ENCODE measurements at regions not wholly inside any gene's neighbourhood (a gene's known extent, or its start where the extent isn't known, plus 50 kb on each side); places are given as distances from the start of the nearest gene placed in this dataset.

DNA sequence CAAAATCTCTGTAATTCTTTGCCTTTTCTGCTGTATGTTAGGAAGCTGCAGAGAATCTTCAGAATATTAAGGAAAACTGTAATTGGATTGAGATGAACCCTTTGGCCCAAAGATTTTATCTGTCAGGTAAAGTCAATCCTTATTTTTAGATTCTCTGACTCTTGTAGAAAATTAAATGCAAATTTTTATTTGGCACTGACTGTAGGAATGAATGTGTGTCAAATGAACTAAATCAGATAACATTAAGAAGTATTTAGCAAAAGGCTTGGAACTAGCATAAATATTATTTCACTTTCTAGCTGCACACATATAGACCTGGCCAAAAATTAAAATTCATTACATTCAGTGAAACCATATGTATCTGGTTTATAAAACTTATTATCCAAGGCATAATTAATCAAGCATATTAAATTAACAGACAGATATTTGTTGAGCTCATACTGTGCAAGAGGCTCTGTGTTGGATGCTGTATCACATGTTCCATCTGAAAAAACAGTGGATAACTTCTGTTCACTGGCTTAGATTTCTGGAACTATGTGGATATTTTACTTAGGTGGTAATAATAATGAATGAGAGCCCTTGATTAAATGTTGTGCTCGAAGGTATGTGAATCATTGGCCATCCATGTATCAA lies 124.8 kb downstream of the HDGFL1 start:
- no peaks in the 10 kb centered on the region for H3K4me1 Mint-ChIP-seq (ENCODE audit: low read depth)
- H3K36me3 Mint-ChIP-seq (ENCODE audit: low read depth) = no peaks in the 10 kb centered on the region
- H3K9me3 Mint-ChIP-seq = no peaks in the 10 kb centered on the region
- H3K27me3 Mint-ChIP-seq (ENCODE audit: low read depth) = no peaks in the 10 kb centered on the region
- no peak overlapping the region for H3K27ac Mint-ChIP-seq
- DNase-seq (ENCODE audit: low spot score) = no peak
- H3K4me3 Mint-ChIP-seq = no peak overlapping the region

- Mint-ChIP-seq H3K9me3 (no peaks in the 10 kb centered on the region), H3K27me3 (ENCODE audit: low read depth) (no peaks in the 10 kb centered on the region), H3K27ac (no peak overlapping the region), H3K36me3 (ENCODE audit: low read depth) (no peaks in the 10 kb centered on the region), H3K4me3 (no peak overlapping the region), H3K4me1 (ENCODE audit: low read depth) (no peaks in the 10 kb centered on the region)
- DNase-seq (ENCODE audit: low spot score) = no peak
These were observed 127.1 kb downstream of the HDGFL1 start for GRCh38 chr6:22696481-22696880.

GRCh38 chr6:22697306-22697705 lies 127.9 kb downstream of the HDGFL1 start:
- Mint-ChIP-seq H3K27me3 (ENCODE audit: low read depth) (no peaks in the 10 kb centered on the region), H3K4me1 (ENCODE audit: low read depth) (no peaks in the 10 kb centered on the region)
- DNase-seq (ENCODE audit: low spot score) = no peak

DNA sequence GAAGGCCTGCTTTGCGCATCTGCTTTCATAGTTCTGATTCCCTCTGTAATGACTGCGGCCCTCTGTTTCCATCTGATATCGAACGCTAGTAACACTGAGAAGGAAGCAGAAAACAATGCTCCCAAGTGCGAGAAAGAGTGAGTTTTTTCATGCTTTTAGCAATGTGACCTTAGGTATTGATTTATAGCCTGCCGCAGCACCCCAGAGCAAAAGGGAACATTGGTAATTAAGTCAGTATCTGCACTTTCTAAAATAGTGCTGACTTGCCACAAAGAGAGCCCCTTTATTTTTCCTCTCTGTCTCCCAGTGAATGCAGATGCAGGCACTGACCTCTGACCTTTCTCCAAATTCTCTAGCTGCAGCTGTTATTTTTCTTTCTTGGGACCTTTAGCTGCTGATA lies 129.8 kb downstream of the HDGFL1 start:
- no peaks in the 10 kb centered on the region for H3K36me3 Mint-ChIP-seq (ENCODE audit: low read depth)
- H3K27me3 Mint-ChIP-seq (ENCODE audit: low read depth) = no peaks in the 10 kb centered on the region
- no peak for DNase-seq (ENCODE audit: low spot score)
- no peak overlapping the region for H3K4me3 Mint-ChIP-seq
- no peak overlapping the region for H3K27ac Mint-ChIP-seq
- H3K4me1 Mint-ChIP-seq (ENCODE audit: low read depth) = no peaks in the 10 kb centered on the region
- H3K9me3 Mint-ChIP-seq = no peaks in the 10 kb centered on the region

More at GRCh38 chr6:22697306-22697705, 127.9 kb downstream of the HDGFL1 start:
- no peak overlapping the region for H3K4me3 Mint-ChIP-seq
- no peak overlapping the region for H3K27ac Mint-ChIP-seq
- H3K9me3 Mint-ChIP-seq = no peaks in the 10 kb centered on the region
- no peaks in the 10 kb centered on the region for H3K36me3 Mint-ChIP-seq (ENCODE audit: low read depth)

- no peak overlapping the region for H3K4me3 Mint-ChIP-seq
- H3K27ac Mint-ChIP-seq = no peak overlapping the region
- H3K36me3 Mint-ChIP-seq (ENCODE audit: low read depth) = no peaks in the 10 kb centered on the region
- no peaks in the 10 kb centered on the region for H3K27me3 Mint-ChIP-seq (ENCODE audit: low read depth)
- H3K4me1 Mint-ChIP-seq (ENCODE audit: low read depth) = no peaks in the 10 kb centered on the region
- DNase-seq (ENCODE audit: low spot score) = no peak
- no peaks in the 10 kb centered on the region for H3K9me3 Mint-ChIP-seq
These were observed 137.3 kb downstream of the HDGFL1 start for GRCh38 chr6:22706651-22707050.

- no peaks in the 10 kb centered on the region for H3K4me1 Mint-ChIP-seq (ENCODE audit: low read depth)
- H3K36me3 Mint-ChIP-seq (ENCODE audit: low read depth) = no peaks in the 10 kb centered on the region
- no peak overlapping the region for H3K4me3 Mint-ChIP-seq
- H3K9me3 Mint-ChIP-seq = no peaks in the 10 kb centered on the region
- no peaks in the 10 kb centered on the region for H3K27me3 Mint-ChIP-seq (ENCODE audit: low read depth)
- H3K27ac Mint-ChIP-seq = no peak overlapping the region
- no peak for DNase-seq (ENCODE audit: low spot score)
These were observed 139.1 kb downstream of the HDGFL1 start for GRCh38 chr6:22708469-22708868.

DNA sequence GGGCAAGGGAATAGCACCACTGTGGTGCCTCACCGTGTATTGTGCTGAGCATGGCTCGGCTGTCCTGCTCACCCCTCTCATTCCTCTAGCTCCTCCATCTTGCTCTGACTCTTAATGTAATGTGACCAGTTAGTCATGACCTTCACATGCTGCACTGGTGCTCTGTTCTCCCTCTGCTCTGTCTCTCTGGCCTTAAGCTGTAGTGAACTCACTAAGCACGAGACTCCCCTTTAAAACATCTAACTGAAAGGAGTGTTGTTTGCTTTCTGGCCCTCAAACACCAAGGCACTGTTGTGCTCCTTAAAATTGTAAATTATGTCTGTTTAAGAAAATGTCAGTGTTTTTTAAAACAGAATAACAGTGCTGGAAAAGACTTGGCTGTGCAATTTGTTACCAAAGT lies 140.4 kb downstream of the HDGFL1 start:
- Mint-ChIP-seq H3K4me1 (ENCODE audit: low read depth) (no peaks in the 10 kb centered on the region), H3K9me3 (no peaks in the 10 kb centered on the region), H3K27ac (no peak overlapping the region), H3K4me3 (no peak overlapping the region), H3K27me3 (ENCODE audit: low read depth) (no peaks in the 10 kb centered on the region), H3K36me3 (ENCODE audit: low read depth) (no peaks in the 10 kb centered on the region)
- no peak for DNase-seq (ENCODE audit: low spot score)

DNA sequence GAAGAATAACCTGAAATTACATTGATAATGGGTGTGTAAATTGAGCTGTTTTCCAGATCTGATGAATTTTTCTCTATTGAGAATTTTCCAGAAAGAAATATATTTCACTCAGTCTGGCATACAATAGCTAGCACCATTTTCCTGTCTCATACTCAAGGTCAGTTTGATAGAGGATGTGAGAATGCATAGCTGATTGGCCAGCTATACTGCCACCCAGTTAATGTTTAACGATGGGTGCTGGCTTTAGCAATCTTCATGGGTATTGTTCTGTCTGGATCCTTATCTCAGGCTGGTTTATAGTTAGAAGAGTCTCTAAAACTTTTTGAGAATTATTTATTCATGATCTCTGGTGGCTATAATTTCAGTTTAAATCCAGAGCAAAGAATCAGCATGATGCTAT lies 147.4 kb downstream of the HDGFL1 start:
- no peaks in the 10 kb centered on the region for H3K9me3 Mint-ChIP-seq
- no peak overlapping the region for H3K4me3 Mint-ChIP-seq
- no peak overlapping the region for H3K27ac Mint-ChIP-seq
- DNase-seq (ENCODE audit: low spot score) = no peak
- no peaks in the 10 kb centered on the region for H3K4me1 Mint-ChIP-seq (ENCODE audit: low read depth)
- H3K36me3 Mint-ChIP-seq (ENCODE audit: low read depth) = no peaks in the 10 kb centered on the region
- no peaks in the 10 kb centered on the region for H3K27me3 Mint-ChIP-seq (ENCODE audit: low read depth)

DNA sequence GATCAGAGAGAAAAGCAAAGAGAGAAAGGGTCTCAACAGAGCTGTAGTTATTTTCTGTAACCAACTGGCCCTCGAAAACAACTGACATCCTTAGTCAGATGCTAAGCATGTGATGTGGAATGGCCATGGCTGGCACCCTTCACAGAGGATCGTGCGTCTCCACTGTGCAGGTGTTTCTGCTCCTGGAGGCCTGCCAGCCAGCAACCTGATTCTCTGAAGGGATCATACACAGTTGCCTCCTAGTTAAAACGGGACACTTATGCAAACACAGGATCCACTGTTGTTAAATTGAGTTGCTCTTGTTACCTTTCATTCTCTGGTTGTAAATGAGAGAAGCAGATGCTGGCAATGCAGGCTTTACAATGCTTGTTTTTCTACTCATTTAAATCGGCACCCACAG lies 148.5 kb downstream of the HDGFL1 start:
- Mint-ChIP-seq H3K9me3 (no peaks in the 10 kb centered on the region), H3K27ac (no peak overlapping the region), H3K4me3 (no peak overlapping the region)

GRCh38 chr6:22722913-22723312 lies 153.5 kb downstream of the HDGFL1 start:
- DNase-seq (ENCODE audit: low spot score) = no peak
- Mint-ChIP-seq H3K27me3 (ENCODE audit: low read depth) (no peaks in the 10 kb centered on the region), H3K4me3 (no peak overlapping the region), H3K4me1 (ENCODE audit: low read depth) (no peaks in the 10 kb centered on the region), H3K36me3 (ENCODE audit: low read depth) (no peaks in the 10 kb centered on the region), H3K27ac (no peak overlapping the region), H3K9me3 (peaks cover 8% of the 10 kb centered on the region)

More for the DNA sequence above, 148.5 kb downstream of the HDGFL1 start:
- H3K27me3 Mint-ChIP-seq (ENCODE audit: low read depth) = no peaks in the 10 kb centered on the region
- H3K4me1 Mint-ChIP-seq (ENCODE audit: low read depth) = no peaks in the 10 kb centered on the region
- H3K36me3 Mint-ChIP-seq (ENCODE audit: low read depth) = no peaks in the 10 kb centered on the region
- DNase-seq (ENCODE audit: low spot score) = no peak

DNA sequence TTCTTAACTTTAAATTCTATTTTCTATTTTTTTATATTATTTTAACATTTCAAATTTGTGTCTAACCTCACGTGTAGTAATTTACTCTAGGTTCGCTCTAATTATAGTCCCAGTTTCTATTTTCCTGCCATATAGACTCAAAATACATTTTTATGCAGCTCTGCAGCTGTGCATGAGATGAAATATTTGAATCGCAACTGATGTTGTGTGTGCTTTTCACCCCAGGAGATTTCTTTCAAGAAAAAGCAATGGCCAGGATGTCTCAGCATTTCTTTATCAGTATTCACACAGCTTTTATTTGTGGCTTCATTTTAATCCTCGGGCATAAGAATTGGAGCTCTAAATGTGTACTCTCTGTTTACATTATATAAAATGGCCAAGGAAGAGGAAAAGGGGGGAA lies 157.6 kb downstream of the HDGFL1 start:
- no peaks in the 10 kb centered on the region for H3K27me3 Mint-ChIP-seq (ENCODE audit: low read depth)
- no peak overlapping the region for H3K4me3 Mint-ChIP-seq
- no peaks in the 10 kb centered on the region for H3K36me3 Mint-ChIP-seq (ENCODE audit: low read depth)
- no peaks in the 10 kb centered on the region for H3K4me1 Mint-ChIP-seq (ENCODE audit: low read depth)
- H3K27ac Mint-ChIP-seq = no peak overlapping the region
- peaks cover 8% of the 10 kb centered on the region for H3K9me3 Mint-ChIP-seq
- DNase-seq (ENCODE audit: low spot score) = no peak

- no peak overlapping the region for H3K4me3 Mint-ChIP-seq
- no peaks in the 10 kb centered on the region for H3K36me3 Mint-ChIP-seq (ENCODE audit: low read depth)
- no peaks in the 10 kb centered on the region for H3K27me3 Mint-ChIP-seq (ENCODE audit: low read depth)
- DNase-seq (ENCODE audit: low spot score) = no peak
- no peaks in the 10 kb centered on the region for H3K4me1 Mint-ChIP-seq (ENCODE audit: low read depth)
- H3K27ac Mint-ChIP-seq = no peak overlapping the region
- H3K9me3 Mint-ChIP-seq = peaks cover 8% of the 10 kb centered on the region
These were observed 158.3 kb downstream of the HDGFL1 start for GRCh38 chr6:22727710-22728109.

DNA sequence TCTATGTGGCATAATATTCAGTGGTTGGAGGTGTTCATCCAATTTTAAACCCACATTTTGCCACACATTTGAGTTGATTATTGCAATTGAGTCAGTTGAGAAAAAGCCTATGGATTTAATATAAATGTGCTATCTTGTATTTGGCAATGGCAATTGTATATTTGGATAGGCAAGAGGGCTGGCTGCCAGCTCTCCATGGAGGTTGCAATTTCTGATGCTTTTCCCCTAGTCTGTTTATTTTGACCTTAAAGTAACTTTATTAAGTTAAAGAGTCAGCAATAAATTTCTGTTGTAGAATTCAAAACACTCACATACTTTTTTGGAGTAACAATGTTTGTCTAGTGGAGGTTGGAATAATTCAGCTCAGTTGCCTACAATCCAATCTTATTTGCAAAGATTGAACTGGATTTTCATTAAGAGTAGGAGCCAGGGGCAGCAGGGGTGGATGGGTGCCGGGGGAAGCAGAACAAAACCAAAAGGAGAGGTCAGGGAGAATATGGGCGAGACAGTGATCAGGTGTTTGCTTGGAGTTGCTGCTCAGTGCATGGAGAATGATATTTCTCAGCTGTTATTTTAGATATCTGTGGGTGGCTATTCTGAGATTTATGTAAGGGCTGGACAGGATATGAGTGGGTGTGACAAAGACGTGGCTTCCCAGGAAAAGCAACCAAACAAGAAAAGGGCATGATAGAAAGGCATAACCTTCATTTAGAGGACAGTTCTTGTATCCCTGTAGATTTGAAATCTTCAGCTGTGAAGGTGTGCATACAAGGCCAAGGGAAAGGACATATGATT lies 163.0 kb downstream of the HDGFL1 start:
- Mint-ChIP-seq H3K27ac (no peak overlapping the region), H3K36me3 (ENCODE audit: low read depth) (no peaks in the 10 kb centered on the region), H3K4me3 (no peak overlapping the region), H3K27me3 (ENCODE audit: low read depth) (no peaks in the 10 kb centered on the region), H3K4me1 (ENCODE audit: low read depth) (no peaks in the 10 kb centered on the region), H3K9me3 (no peaks in the 10 kb centered on the region)
- DNase-seq (ENCODE audit: low spot score) = no peak

DNA sequence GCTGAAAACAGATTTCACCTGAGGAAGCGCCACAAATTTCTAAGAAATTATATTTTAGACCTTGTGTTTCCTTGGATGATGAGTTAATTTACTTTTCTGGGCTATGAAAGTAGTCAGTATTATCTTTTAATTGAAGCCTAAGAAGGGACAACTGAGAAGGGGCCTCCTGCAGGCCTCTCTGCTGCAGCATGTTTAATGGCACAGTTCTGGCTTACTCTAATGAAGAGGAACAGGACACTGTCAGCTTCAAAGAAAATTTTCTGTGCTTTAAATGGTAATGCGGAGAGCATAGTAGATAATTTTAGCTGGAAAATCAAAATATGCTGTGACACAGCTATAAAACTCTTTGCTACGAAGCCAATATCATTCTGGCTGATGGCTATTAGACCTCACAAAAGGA lies 167.4 kb downstream of the HDGFL1 start:
- no peaks in the 10 kb centered on the region for H3K4me1 Mint-ChIP-seq (ENCODE audit: low read depth)
- H3K9me3 Mint-ChIP-seq = peaks cover 3% of the 10 kb centered on the region
- no peaks in the 10 kb centered on the region for H3K27me3 Mint-ChIP-seq (ENCODE audit: low read depth)
- H3K4me3 Mint-ChIP-seq = no peak overlapping the region
- H3K27ac Mint-ChIP-seq = no peak overlapping the region
- DNase-seq (ENCODE audit: low spot score) = no peak
- H3K36me3 Mint-ChIP-seq (ENCODE audit: low read depth) = no peaks in the 10 kb centered on the region

DNA sequence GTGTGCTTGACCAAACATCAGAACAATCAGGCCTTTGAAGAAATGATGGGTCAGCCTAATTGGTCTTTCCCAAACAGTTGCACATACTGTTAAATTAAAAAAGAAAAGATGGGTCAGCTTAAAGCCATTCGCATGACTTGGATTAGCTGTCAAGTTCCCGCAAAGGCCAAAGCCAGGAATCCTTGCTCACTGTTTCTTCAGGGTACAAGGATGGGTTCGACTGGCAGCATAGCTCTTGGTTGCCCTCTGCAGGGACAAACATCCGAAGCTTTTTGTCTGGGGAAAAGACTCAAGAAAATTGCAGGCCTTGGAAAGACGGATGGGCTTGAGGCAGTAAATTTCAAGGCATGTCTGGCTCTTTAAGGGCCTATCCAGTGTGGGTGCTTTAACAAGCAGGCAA lies 168.0 kb downstream of the HDGFL1 start:
- H3K9me3 Mint-ChIP-seq = peaks cover 3% of the 10 kb centered on the region
- H3K27ac Mint-ChIP-seq = no peak overlapping the region
- H3K36me3 Mint-ChIP-seq (ENCODE audit: low read depth) = no peaks in the 10 kb centered on the region
- H3K27me3 Mint-ChIP-seq (ENCODE audit: low read depth) = no peaks in the 10 kb centered on the region
- H3K4me3 Mint-ChIP-seq = no peak overlapping the region
- no peak for DNase-seq (ENCODE audit: low spot score)
- H3K4me1 Mint-ChIP-seq (ENCODE audit: low read depth) = no peaks in the 10 kb centered on the region

Measured in T-helper 2 cell treated with Interferon-gamma antibody and Interleukin-4, amounts not matched to agents 5 μg/mL and 100 μg/mL, for 36 hours (primary cell).